GM19025 (cell line): ENCODE measurements at regions not wholly inside any gene's neighbourhood (a gene's known extent, or its start where the extent isn't known, plus 50 kb on each side); places are given as distances from the start of the nearest gene placed in this dataset.

Source experiments
- ATAC-seq: cut with Tn5 transposase; IDR thresholded peaks from one replicate; pipeline ENCODE4 v1.9.1; 2021; ENCODE audit warnings: mild to moderate bottlenecking, low read depth, moderate library complexity; ENCODE audit not compliant: unreplicated experiment

- ATAC-seq: no peak
These were observed 549.4 kb upstream of the HS6ST1 start for GRCh38 chr2:128867936-128868636.

- ATAC-seq: no peak
These were observed 550.3 kb upstream of the HS6ST1 start for GRCh38 chr2:128868686-128869551.

DNA sequence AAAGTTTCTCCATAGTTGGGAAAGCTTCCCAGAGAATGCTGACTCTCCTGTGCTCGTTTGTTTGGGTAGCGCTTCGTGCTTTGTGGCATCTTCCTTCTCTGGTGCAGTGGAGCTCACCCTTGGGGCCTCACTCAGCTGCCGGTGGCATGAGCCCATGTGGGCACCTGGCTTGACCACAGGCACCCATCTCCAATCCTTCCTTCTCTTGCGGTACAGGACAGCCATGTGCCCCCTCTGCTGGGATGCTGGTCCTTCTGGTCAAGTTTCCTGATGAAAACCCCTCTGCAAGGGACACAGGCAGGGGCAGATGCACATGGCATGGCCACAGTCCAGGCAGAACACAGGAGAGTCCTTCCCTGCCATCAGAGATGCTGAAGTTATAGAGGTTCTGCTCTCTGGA lies 555.9 kb upstream of the HS6ST1 start:
- ATAC-seq: no peak

- ATAC-seq: no peak
These were observed 558.6 kb upstream of the HS6ST1 start for GRCh38 chr2:128876986-128877983.

DNA sequence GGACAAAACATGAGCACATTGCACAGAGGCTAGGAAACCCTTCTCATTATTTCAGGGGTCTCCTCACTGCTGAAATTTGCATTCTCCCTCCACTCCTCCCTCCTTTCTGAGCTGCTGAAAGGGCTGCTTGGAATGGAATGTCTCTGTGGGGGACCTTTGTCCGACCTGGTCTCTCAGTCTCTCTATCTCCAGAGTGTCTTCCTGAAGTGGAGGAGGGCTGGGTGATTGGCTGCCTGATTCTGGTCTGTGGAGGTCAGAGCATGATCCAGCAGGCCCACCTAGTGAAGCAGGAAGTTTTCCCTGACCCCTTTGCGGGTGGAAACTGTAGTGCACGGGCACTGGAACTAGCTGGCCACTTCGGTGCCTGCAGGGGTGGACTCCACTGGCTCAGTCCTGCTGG lies 560.5 kb upstream of the HS6ST1 start:
- no peak for ATAC-seq

GRCh38 chr2:128894896-128895295 lies 576.2 kb upstream of the HS6ST1 start:
- no peak for ATAC-seq

DNA sequence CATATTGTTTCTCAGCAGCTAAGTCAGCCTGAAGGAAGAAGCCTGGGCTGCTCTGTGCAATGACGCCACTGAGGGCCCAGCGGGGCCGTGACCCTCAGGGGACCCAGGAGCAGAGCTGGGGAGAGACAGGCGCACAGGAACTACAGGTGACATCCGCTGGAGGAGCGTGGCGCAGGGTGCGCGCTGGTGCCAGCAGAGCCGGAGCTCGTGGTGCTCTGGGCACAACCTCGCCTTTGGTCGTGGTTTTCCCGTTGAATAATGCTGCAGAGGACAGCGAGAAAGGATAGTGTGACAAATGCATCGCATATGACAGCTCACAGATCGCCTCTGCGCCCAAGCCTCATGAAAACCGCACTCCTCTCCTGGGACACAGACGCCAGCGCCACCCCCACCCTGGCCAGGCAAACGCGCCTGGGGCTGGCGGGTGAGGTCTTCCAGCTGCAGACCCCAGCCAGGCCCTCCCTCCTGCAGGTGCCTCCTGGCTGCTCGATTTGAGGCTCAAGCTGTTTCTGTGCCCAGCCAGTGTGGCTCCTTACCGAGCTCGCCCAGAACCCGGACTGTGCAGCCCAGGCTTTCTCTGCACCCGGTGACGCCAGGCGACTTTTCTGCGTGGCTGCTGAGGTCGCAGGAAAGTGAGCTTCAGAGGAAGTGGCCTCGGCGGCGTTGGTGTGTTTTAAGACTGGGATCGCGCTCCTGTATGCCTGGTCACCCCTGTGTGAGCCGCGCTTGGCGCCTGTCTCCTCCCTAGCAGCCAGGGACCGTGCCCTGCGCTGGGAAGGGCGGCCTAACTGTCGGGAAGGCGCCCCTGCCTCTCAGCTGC lies 583.1 kb upstream of the HS6ST1 start:
- ATAC-seq: no peak

DNA sequence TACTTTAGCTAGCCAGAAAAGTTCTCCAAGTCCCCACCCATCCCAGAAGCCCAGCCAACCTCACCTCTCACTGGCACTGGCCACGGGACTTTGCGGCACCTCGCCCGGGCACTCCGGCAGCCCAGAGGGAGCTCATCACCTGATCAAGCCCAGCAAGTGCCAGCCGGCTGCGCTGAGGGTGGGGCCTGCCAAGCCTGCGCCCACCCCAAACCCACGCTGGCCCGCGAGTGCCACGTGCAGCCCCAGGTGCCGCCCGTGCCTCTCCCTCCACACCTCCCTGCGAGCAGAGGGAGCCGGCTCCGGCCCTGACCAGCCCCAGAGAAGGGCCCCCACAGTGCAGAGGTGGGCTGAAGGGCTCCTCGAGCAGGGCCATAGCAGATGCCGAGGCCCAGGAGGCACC lies 585.0 kb upstream of the HS6ST1 start:
- ATAC-seq: no peak

DNA sequence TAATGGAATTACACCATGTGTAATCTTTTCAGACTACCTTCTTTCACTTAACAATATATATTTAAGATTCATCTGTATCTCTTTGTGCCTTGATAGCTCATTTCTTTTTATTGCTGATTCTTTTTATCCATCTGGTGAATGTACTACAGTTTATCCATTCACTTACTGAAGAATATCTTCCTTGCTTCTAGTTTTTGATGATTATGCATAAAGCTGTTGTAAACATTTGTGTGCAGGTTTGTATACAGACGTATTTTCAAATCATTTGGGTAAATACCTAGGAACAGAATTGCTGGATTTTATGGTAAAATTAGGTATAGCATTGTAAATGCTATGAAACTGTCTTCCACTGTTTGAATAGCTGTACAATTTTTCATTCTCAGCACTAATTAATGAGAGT lies 592.6 kb upstream of the HS6ST1 start:
- no peak for ATAC-seq

- no peak for ATAC-seq
These were observed 595.7 kb upstream of the HS6ST1 start for GRCh38 chr2:128914320-128914719.

- ATAC-seq: no peak
These were observed 603.1 kb upstream of the HS6ST1 start for GRCh38 chr2:128921751-128922150.

DNA sequence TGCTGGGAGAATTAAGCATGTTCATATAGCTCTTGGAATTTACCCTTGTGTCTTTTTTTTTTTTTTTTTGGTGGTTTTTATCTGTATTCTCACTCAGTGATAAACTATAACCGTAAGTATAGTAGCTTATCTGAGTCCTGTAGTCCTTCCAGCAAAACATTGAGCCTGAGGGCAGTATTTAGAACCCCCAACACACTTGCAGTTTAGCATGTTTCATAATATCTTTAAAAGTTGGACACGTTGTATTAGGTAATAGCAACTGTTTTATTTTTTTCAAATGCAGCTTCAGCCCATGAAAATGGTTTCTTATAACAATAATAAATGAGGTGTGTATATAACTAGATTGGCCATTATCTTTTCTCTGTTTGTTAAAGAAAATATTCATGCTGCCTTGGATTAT lies 603.5 kb upstream of the HS6ST1 start:
- ATAC-seq: no peak

- no peak for ATAC-seq
These were observed 607.0 kb upstream of the HS6ST1 start for GRCh38 chr2:128925631-128926030.

- ATAC-seq: no peak
These were observed 611.4 kb upstream of the HS6ST1 start for GRCh38 chr2:128930101-128930500.

DNA sequence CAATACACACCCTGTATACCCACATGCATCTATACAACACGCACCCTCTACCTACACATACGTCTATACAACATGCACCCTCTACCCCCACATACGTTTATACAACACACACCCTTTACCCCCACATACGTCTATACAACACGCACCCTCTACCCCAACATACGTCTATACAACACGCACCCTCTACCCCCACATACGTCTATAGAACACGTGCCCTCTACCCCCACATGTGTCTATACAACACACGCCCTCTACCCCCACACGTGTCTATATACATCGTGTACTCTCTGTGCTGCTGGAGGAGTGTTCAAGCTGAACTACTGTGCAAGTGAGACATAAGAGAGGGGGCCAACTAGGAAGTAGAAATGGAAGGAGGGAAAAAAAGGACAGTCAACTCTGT lies 621.7 kb upstream of the HS6ST1 start:
- ATAC-seq: no peak

DNA sequence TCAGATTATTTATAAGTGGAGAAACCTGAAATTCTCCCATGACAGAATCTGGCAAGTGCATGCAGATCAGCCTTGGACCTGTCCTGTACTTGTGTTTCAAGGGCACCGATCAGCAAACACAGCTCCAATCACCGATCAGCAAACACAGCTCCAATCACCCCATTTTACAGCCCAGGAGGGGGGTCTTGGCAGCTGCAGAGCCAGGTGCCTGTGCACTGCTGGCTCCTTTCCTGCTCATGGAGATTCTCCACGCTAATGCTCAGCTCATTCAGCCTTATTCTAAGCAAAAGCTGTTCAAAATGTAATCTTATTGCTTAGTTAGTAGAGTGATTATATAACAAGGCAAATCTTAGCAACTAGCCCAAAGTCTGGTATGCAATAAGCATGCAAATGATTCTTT lies 623.1 kb upstream of the HS6ST1 start:
- no peak for ATAC-seq

DNA sequence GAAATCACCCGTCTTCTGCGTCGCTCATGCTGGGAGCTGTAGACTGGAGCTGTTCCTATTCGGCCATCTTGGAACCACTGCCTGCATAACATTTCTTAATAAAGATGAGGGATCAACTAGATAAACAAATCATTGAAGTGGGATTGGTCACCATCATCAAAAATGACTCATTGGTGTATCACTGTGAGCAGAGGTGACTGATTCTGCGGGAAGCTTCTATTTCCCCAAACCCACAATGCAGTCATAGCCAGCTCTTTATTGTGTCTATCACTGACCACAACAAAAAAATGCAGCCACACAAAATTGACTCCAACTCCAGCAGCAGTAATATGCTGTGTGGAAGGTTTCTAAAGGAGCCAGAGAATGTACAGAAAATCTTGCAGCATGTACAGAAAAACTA lies 630.7 kb upstream of the HS6ST1 start:
- no peak for ATAC-seq

DNA sequence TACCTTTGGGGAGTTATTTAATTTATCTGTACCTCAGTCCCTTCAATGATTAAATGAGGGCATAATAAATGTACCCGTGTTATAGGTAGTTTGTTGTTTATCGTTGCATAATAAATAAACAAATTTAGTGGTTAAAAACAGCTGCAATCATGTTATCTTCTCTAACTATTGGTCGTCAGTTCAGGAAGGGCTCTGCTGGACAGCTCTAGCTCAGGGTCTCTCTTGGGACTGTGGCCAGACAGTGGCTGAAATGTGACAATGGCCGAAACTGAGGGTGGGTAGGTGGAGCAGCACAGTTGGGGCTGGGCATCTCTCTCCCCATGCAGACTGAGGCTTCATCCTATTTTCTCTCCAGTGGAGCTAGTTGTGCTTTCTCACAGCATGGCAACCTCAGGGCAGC lies 632.1 kb upstream of the HS6ST1 start:
- ATAC-seq: no peak

GRCh38 chr2:128958241-128958640 lies 639.6 kb upstream of the HS6ST1 start:
- ATAC-seq: no peak

DNA sequence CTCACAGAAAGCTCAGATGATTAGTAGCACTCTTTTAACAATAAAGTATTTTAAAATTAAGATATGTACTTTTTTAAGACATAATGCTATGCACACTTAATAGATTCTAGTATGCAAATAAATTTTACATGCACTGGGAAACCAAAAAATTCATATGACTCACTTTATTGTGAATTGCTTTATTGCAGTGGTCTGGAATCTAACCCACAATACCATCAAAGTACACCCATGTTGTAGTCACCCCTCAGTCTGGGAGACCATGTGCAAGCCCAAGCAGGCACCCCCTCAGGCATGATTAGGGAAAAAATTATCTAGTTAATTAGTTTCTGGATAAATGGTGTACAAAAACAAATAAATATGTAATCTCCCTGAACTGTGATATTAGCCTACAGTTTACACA lies 649.0 kb upstream of the HS6ST1 start:
- ATAC-seq: no peak
